Natural killer cell (primary cell): ENCODE measurements at regions not wholly inside any gene's neighbourhood (a gene's known extent, or its start where the extent isn't known, plus 50 kb on each side); places are given as distances from the start of the nearest gene placed in this dataset.

Experiments used
- ATAC-seq, 3 donors: fragments of 150-1000 bp in 2 of 3; fragments of 200-7000 bp in 1 of 3; cut with Tn5 transposase; 1 replicate in 1 of 3; 2 replicates in 2 of 3; pipeline ENCODE4 v1.10.0; 2021; ENCODE audit warnings: mild to moderate bottlenecking in 2 of 3, moderate library complexity in 2 of 3
- DNase-seq, 2 donors: peaks; one replicate each; pipeline versions ENCODE4 v3.0.0 to v3.0.0-alpha.2; 2013 to 2021; ENCODE audit warnings: mixed read lengths in 1 of 2
- H3K27ac ChIP-seq: one replicate; pipeline ENCODE4 v1.5.1; 2013; ENCODE audit warnings: mild to moderate bottlenecking, low read length
- H3K27me3 ChIP-seq: one replicate; pipeline ENCODE4 v1.6.1; 2013; ENCODE audit warnings: low read length; ENCODE audit not compliant: control insufficient read depth, insufficient read depth
- H3K36me3 ChIP-seq: one replicate; pipeline ENCODE4 v1.6.1; 2013; ENCODE audit warnings: low read length; ENCODE audit not compliant: control insufficient read depth, insufficient read depth
- H3K4me1 ChIP-seq: one replicate; pipeline ENCODE4 v1.6.1; 2013; ENCODE audit warnings: low read length; ENCODE audit not compliant: control insufficient read depth, insufficient read depth
- H3K4me3 ChIP-seq: one replicate; pipeline ENCODE4 v1.5.1; 2013; ENCODE audit warnings: low read length
- H3K9me3 ChIP-seq: one replicate; pipeline ENCODE4 v1.6.1; 2013; ENCODE audit warnings: low read length; ENCODE audit not compliant: control insufficient read depth, insufficient read depth
- H3K27ac Mint-ChIP-seq, 2 donors: one replicate each; pipeline ENCODE4 v1.8.0; 2022; ENCODE audit warnings: mild to moderate bottlenecking in 2 of 2, mixed read lengths in 2 of 2, moderate library complexity in 1 of 2
- H3K27me3 Mint-ChIP-seq, 2 donors: one replicate each; pipeline ENCODE4 v1.8.0; 2022; ENCODE audit warnings: low read depth in 2 of 2, mixed read lengths in 2 of 2
- H3K36me3 Mint-ChIP-seq: one replicate; pipeline ENCODE4 v1.8.0; 2022; ENCODE audit warnings: mixed read lengths
- H3K4me1 Mint-ChIP-seq, 2 donors: one replicate each; pipeline ENCODE4 v1.8.0; 2022; ENCODE audit warnings: mixed read lengths in 2 of 2
- H3K4me3 Mint-ChIP-seq: one replicate; pipeline ENCODE4 v1.8.0; 2022; ENCODE audit warnings: mild to moderate bottlenecking, moderate library complexity, mixed read lengths
- H3K9me3 Mint-ChIP-seq, 2 donors: one replicate each; pipeline ENCODE4 v1.8.0; 2022; ENCODE audit warnings: mixed read lengths in 2 of 2
- WGBS: methylation state at CpG from one replicate; pipeline ENCODE4 v1.1.7; 2013; ENCODE audit warnings: missing lambda C conversion rate; ENCODE audit not compliant: insufficient coverage; 5-methylcytosine and 5-hydroxymethylcytosine counted together
- intact Hi-C: fragments of 100-400 bp; cut with micrococcal nuclease; formaldehyde crosslinking; loops from one replicate; pipeline ENCODE4 v1.14.2; 2022
- TF ChIP-seq, protein P1 (sequence below): fragments of 200-600 bp; IDR thresholded peaks from one replicate; pipeline ENCODE4 v1.8.0; 2022; ENCODE audit warnings: antibody characterized with exemption

DNA sequence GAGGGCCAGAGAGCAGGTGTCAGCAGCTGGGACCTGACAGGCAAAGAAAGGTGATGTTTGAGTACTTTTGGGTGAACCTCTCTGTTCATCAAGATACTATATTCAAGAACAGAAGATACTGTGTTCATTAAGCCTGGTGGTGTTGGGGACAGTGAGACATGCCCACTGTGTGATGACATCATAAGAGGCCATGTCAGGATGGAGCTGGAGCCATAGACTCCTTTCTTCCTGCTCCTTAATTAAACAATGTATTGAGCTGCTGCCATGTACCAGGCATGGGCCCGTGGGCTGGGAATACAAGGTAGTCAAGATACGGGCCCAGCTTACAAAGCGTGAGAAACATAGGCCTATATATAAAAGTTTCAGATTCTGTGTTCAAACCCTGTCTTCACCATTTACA, 435.4 kb downstream of the RPS6KC1 start:
- Mint-ChIP-seq H3K36me3 (no peaks in the 10 kb centered on the region), H3K4me3 (no peak overlapping the region), H3K4me1 (no peaks in the 10 kb centered on the region), H3K27me3 (peaks cover 0 to 8% of the 10 kb centered on the region in 2 donors), H3K27ac (no peak overlapping the region), H3K9me3 (peaks cover 0 to 2% of the 10 kb centered on the region in 2 donors)
- no peaks in the 10 kb centered on the region for H3K9me3 ChIP-seq
- no peak overlapping the region for H3K4me3 ChIP-seq
- no peak overlapping the region for H3K27ac ChIP-seq
- ATAC-seq (no peak), DNase-seq (no peak)
- intact Hi-C loops, result no loop called here
- 81% methylated on average over 2 of the region's 3 CpGs for WGBS
- no peaks in the 10 kb centered on the region for H3K4me1 ChIP-seq
- no peaks in the 10 kb centered on the region for H3K36me3 ChIP-seq
- TF ChIP-seq, protein P1, sequence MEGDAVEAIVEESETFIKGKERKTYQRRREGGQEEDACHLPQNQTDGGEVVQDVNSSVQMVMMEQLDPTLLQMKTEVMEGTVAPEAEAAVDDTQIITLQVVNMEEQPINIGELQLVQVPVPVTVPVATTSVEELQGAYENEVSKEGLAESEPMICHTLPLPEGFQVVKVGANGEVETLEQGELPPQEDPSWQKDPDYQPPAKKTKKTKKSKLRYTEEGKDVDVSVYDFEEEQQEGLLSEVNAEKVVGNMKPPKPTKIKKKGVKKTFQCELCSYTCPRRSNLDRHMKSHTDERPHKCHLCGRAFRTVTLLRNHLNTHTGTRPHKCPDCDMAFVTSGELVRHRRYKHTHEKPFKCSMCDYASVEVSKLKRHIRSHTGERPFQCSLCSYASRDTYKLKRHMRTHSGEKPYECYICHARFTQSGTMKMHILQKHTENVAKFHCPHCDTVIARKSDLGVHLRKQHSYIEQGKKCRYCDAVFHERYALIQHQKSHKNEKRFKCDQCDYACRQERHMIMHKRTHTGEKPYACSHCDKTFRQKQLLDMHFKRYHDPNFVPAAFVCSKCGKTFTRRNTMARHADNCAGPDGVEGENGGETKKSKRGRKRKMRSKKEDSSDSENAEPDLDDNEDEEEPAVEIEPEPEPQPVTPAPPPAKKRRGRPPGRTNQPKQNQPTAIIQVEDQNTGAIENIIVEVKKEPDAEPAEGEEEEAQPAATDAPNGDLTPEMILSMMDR, result no peak
- H3K27me3 ChIP-seq, result no peaks in the 10 kb centered on the region

GRCh38 chr1:213491468-213491867, 440.4 kb downstream of the RPS6KC1 start:
- 81% methylated on average over 5 of the region's 5 CpGs for WGBS
- TF ChIP-seq, protein P1, result no peak
- ATAC-seq, result no peak

DNA sequence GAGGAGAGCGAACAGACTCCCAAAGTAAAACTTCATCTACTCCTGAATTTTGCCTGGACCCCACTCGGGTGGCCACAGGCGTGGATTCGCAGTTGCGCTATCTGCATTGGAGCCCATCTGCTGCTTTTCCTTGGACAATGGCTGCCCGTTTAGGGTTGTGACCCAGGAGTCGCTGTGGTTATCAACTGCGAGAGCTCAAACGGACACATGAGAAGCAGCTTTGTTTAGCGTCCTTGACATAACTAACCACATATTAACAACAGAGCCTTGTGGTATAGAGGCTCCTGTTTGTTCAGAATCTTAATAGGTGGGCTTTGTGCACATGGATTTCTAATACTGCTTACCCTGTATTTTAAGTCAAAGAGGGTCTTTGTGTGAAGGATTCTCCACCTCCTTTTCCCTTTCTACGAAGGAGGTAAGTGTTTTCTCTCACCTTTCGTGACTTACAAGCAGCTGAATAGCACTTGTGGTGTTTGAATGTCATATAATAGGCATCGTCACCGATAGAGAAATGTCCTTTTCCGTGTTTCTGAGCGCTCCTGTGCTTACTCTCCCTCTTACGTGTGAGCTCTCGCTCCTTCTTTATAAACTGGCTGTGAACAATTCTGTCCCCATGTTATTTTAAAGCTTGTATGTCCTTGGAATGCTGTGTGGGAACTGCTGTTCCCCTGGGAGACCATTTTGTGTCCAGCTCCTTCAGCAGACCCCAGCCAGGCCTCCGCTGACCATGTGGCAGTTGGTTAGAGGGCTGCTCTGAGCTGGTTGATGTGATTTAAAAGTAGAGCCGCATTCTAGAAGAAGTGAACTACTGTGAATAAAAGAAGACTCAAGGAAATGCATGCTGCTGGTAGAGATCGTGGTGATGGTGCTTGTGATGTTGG, 441.4 kb downstream of the RPS6KC1 start:
- intact Hi-C loops, result no loop called here
- TF ChIP-seq, protein P1, result no peak
- no peaks in the 10 kb centered on the region for H3K4me1 ChIP-seq
- Mint-ChIP-seq H3K9me3 (no peaks in the 10 kb centered on the region), H3K4me1 (no peaks in the 10 kb centered on the region), H3K27ac (no peak overlapping the region), H3K36me3 (no peaks in the 10 kb centered on the region), H3K4me3 (no peak overlapping the region), H3K27me3 (peaks cover 8 to 11% of the 10 kb centered on the region in 2 donors)
- WGBS, result 90% methylated on average over 18 of the region's 21 CpGs
- H3K36me3 ChIP-seq, result no peaks in the 10 kb centered on the region
- ATAC-seq (no peak), DNase-seq (no peak)
- H3K27ac ChIP-seq, result no peak overlapping the region
- no peaks in the 10 kb centered on the region for H3K9me3 ChIP-seq
- no peaks in the 10 kb centered on the region for H3K27me3 ChIP-seq
- H3K4me3 ChIP-seq, result no peak overlapping the region

More at GRCh38 chr1:213491468-213491867, 440.4 kb downstream of the RPS6KC1 start:
- Mint-ChIP-seq H3K36me3 (no peaks in the 10 kb centered on the region), H3K27ac (no peak overlapping the region), H3K4me3 (no peak overlapping the region), H3K4me1 (no peaks in the 10 kb centered on the region), H3K27me3 (peaks cover 8 to 11% of the 10 kb centered on the region in 2 donors), H3K9me3 (no peaks in the 10 kb centered on the region)
- H3K4me1 ChIP-seq, result no peaks in the 10 kb centered on the region
- H3K27me3 ChIP-seq, result no peaks in the 10 kb centered on the region
- intact Hi-C loops, result no loop called here
- H3K27ac ChIP-seq, result no peak overlapping the region
- H3K36me3 ChIP-seq, result no peaks in the 10 kb centered on the region
- no peak overlapping the region for H3K4me3 ChIP-seq
- no peak for DNase-seq
- no peaks in the 10 kb centered on the region for H3K9me3 ChIP-seq
